ENCODE measurements at regions not wholly inside any gene's neighbourhood (a gene's known extent, or its start where the extent isn't known, plus 50 kb on each side); places are given as distances from the start of the nearest gene placed in this dataset.
A peak's percentile ranks its signal among the peaks of the same experiment; 100 is the strongest.

GRCh38 chr20:10920396-10920795 is 246.6 kb upstream of the JAG1 start:
- H3K27me3 ChIP-seq (ENCODE audit: insufficient read depth, poor library complexity, severe bottlenecking), result no peaks in the 10 kb centered on the region
- no peak for TF ChIP-seq CTCF (IDR thresholded peaks at IDR 0.05; ENCODE audit: poor library complexity, severe bottlenecking)
- ATAC-seq (ENCODE audit: low read depth), result no peak
- peak overlapping the region; percentile 94 for H3K27ac ChIP-seq (ENCODE audit: poor library complexity, severe bottlenecking)
- H3K36me3 ChIP-seq (ENCODE audit: low read depth), result no peaks in the 10 kb centered on the region
- H3K4me3 ChIP-seq (ENCODE audit: severe bottlenecking), result no peak overlapping the region
- peaks cover 61% of the 10 kb centered on the region for H3K4me1 ChIP-seq (ENCODE audit: insufficient read depth, poor library complexity, severe bottlenecking)
- no peaks in the 10 kb centered on the region for H3K9me3 ChIP-seq (ENCODE audit: severe bottlenecking)
- no peak for DNase-seq (ENCODE audit: low spot score)

GRCh38 chr20:10921491-10922010 is 247.8 kb upstream of the JAG1 start:
- Histone ChIP-seq H3K36me3 (ENCODE audit: low read depth) (no peaks in the 10 kb centered on the region), H3K27ac (ENCODE audit: poor library complexity, severe bottlenecking) (peak overlapping the region; percentile 94), H3K27me3 (ENCODE audit: insufficient read depth, poor library complexity, severe bottlenecking) (no peaks in the 10 kb centered on the region), H3K4me3 (ENCODE audit: severe bottlenecking) (no peak overlapping the region), H3K9me3 (ENCODE audit: severe bottlenecking) (no peaks in the 10 kb centered on the region), H3K4me1 (ENCODE audit: insufficient read depth, poor library complexity, severe bottlenecking) (peaks cover 65% of the 10 kb centered on the region)
- DNase-seq (ENCODE audit: low spot score), result no peak
- no peak; the same call in 2 of the 3 replicates for ATAC-seq (ENCODE audit: low read depth)
- TF ChIP-seq CTCF (IDR thresholded peaks at IDR 0.05; ENCODE audit: poor library complexity, severe bottlenecking), result no peak

- Histone ChIP-seq H3K27ac (ENCODE audit: poor library complexity, severe bottlenecking) (peak overlapping the region; percentile 94), H3K27me3 (ENCODE audit: insufficient read depth, poor library complexity, severe bottlenecking) (no peaks in the 10 kb centered on the region), H3K9me3 (ENCODE audit: severe bottlenecking) (no peaks in the 10 kb centered on the region), H3K36me3 (ENCODE audit: low read depth) (no peaks in the 10 kb centered on the region), H3K4me3 (ENCODE audit: severe bottlenecking) (no peak overlapping the region), H3K4me1 (ENCODE audit: insufficient read depth, poor library complexity, severe bottlenecking) (peaks cover 65% of the 10 kb centered on the region)
- no peak for TF ChIP-seq CTCF (IDR thresholded peaks at IDR 0.05; ENCODE audit: poor library complexity, severe bottlenecking)
- ATAC-seq (ENCODE audit: low read depth), result no peak
- no peak for DNase-seq (ENCODE audit: low spot score)
Measured at GRCh38 chr20:10922506-10922905, 248.7 kb upstream of the JAG1 start.

DNA sequence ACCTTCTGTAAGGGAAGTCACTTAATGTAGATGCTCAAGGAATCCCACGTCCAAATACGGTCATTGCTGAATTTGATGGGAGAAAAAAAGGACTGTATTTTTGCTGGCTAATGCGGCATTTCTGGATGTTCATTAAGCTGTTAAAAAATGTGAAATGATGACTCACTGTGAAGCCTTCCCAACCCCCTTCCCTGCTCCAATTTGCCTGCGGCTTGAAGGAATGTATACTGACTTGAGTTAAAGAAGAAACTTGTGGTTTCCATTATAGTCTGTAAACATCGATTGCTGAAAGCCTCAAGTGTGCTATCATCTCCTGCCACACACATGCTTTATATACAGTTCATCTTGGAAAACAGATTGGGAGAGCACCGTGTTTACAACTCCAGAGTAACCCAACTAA is 249.1 kb upstream of the JAG1 start:
- peak; percentile 72 for ATAC-seq (ENCODE audit: low read depth)
- H3K36me3 ChIP-seq (ENCODE audit: low read depth), result no peaks in the 10 kb centered on the region
- H3K4me3 ChIP-seq (ENCODE audit: severe bottlenecking), result no peak overlapping the region
- TF ChIP-seq CTCF (IDR thresholded peaks at IDR 0.05; ENCODE audit: poor library complexity, severe bottlenecking), result no peak
- H3K27me3 ChIP-seq (ENCODE audit: insufficient read depth, poor library complexity, severe bottlenecking), result no peaks in the 10 kb centered on the region
- H3K27ac ChIP-seq (ENCODE audit: poor library complexity, severe bottlenecking), result peak overlapping the region; percentile 94
- DNase-seq (ENCODE audit: low spot score), result peak; percentile 73
- peaks cover 65% of the 10 kb centered on the region for H3K4me1 ChIP-seq (ENCODE audit: insufficient read depth, poor library complexity, severe bottlenecking)
- H3K9me3 ChIP-seq (ENCODE audit: severe bottlenecking), result no peaks in the 10 kb centered on the region

- H3K27ac ChIP-seq (ENCODE audit: poor library complexity, severe bottlenecking), result peak overlapping the region; percentile 94
Measured at GRCh38 chr20:10924644-10925201, 250.9 kb upstream of the JAG1 start.

More at GRCh38 chr20:10924644-10925201, 250.9 kb upstream of the JAG1 start:
- no peaks in the 10 kb centered on the region for H3K36me3 ChIP-seq (ENCODE audit: low read depth)
- no peak for TF ChIP-seq CTCF (IDR thresholded peaks at IDR 0.05; ENCODE audit: poor library complexity, severe bottlenecking)
- H3K27me3 ChIP-seq (ENCODE audit: insufficient read depth, poor library complexity, severe bottlenecking), result no peaks in the 10 kb centered on the region
- no peak overlapping the region for H3K4me3 ChIP-seq (ENCODE audit: severe bottlenecking)
- peak; percentile 70 for ATAC-seq (ENCODE audit: low read depth)
- peaks cover 59% of the 10 kb centered on the region for H3K4me1 ChIP-seq (ENCODE audit: insufficient read depth, poor library complexity, severe bottlenecking)
- H3K9me3 ChIP-seq (ENCODE audit: severe bottlenecking), result no peaks in the 10 kb centered on the region
- no peak for DNase-seq (ENCODE audit: low spot score)

All from RWPE2 (cell line).